Fibroblast of peridontal ligament (primary cell): ENCODE measurements at regions not wholly inside any gene's neighbourhood (a gene's known extent, or its start where the extent isn't known, plus 50 kb on each side); places are given as distances from the start of the nearest gene placed in this dataset.
"Not testable (repeated sequence)": the region's sequence is repeated elsewhere in the genome, so short reads cannot be mapped to it uniquely, and the experiment has no call there.

ENCODE experiments used
- DNase-seq: peaks from one replicate; pipeline ENCODE4 v3.0.0-alpha.2; 2010; ENCODE audit errors: extremely low read depth

- DNase-seq = no peak
Measured at GRCh38 chrX:122303761-122304160, 880.3 kb upstream of the GRIA3 start.

- DNase-seq = no peak
Measured at GRCh38 chrX:122344816-122345215, 839.3 kb upstream of the GRIA3 start.

GRCh38 chrX:122363112-122363795 lies 820.8 kb upstream of the GRIA3 start:
- no peak for DNase-seq

- not testable (repeated sequence) for DNase-seq
Measured at GRCh38 chrX:122375533-122375932, 808.5 kb upstream of the GRIA3 start.

- no peak for DNase-seq
Measured at GRCh38 chrX:122389005-122389404, 795.1 kb upstream of the GRIA3 start.

- no peak for DNase-seq
Measured at GRCh38 chrX:122418758-122419157, 765.3 kb upstream of the GRIA3 start.

- no peak for DNase-seq
Measured at GRCh38 chrX:122421434-122422121, 762.5 kb upstream of the GRIA3 start.

GRCh38 chrX:122422547-122422946 lies 761.5 kb upstream of the GRIA3 start:
- DNase-seq = no peak

- no peak for DNase-seq
Measured at GRCh38 chrX:122434942-122435341, 749.1 kb upstream of the GRIA3 start.

- DNase-seq = no peak
Measured at GRCh38 chrX:122439831-122440230, 744.2 kb upstream of the GRIA3 start.

GRCh38 chrX:122440832-122441231 lies 743.2 kb upstream of the GRIA3 start:
- no peak for DNase-seq

GRCh38 chrX:122441451-122441850 lies 742.6 kb upstream of the GRIA3 start:
- no peak for DNase-seq

- DNase-seq = no peak
Measured at GRCh38 chrX:122445466-122445865, 738.6 kb upstream of the GRIA3 start.

GRCh38 chrX:122464341-122464740 lies 719.7 kb upstream of the GRIA3 start:
- no peak for DNase-seq

- no peak for DNase-seq
Measured at GRCh38 chrX:122475306-122475705, 708.8 kb upstream of the GRIA3 start.

- no peak for DNase-seq
Measured at GRCh38 chrX:122500556-122500955, 683.5 kb upstream of the GRIA3 start.

- DNase-seq = no peak
Measured at GRCh38 chrX:122501652-122502051, 682.4 kb upstream of the GRIA3 start.

- no peak for DNase-seq
Measured at GRCh38 chrX:122504026-122504425, 680.1 kb upstream of the GRIA3 start.

GRCh38 chrX:122512561-122513072 lies 671.5 kb upstream of the GRIA3 start:
- DNase-seq = peak; percentile 0

- peak; percentile 0 for DNase-seq
Measured at GRCh38 chrX:122517786-122518185, 666.3 kb upstream of the GRIA3 start.

GRCh38 chrX:122545778-122546177 lies 638.3 kb upstream of the GRIA3 start:
- DNase-seq = no peak

GRCh38 chrX:122546269-122546668 lies 637.8 kb upstream of the GRIA3 start:
- DNase-seq = no peak

GRCh38 chrX:122552286-122552800 lies 631.7 kb upstream of the GRIA3 start:
- DNase-seq = peak; percentile 2
